B cell (primary cell): ENCODE measurements at regions not wholly inside any gene's neighbourhood (a gene's known extent, or its start where the extent isn't known, plus 50 kb on each side); places are given as distances from the start of the nearest gene placed in this dataset.
A peak's percentile ranks its signal among the peaks of the same experiment; 100 is the strongest.

ENCODE experiments used
- ATAC-seq: fragments of 200-7000 bp; cut with Tn5 transposase; one replicate; pipeline ENCODE4 v1.10.0; 2021; ENCODE audit warnings: low read depth, mild to moderate bottlenecking, moderate number of reproducible peaks, moderate library complexity
- CTCF ChIA-PET: fragments of 350-600 bp; sonication (Branson Sonifier 250); formaldehyde crosslinking; loops from one replicate; lab custom pipeline; 2021; ENCODE audit warnings: antibody characterized with exemption, inconsistent platforms; lab: Charles Lee
- POLR2A ChIA-PET: fragments of 350-600 bp; sonication (Branson Sonifier 250); formaldehyde crosslinking; loops from one replicate; lab custom pipeline; 2021; ENCODE audit warnings: antibody characterized with exemption; lab: Charles Lee
- DNase-seq: peaks from one replicate; pipeline ENCODE4 v3.0.0; 2013
- H2AFZ ChIP-seq: 2 replicates; pipeline ENCODE4 v1.6.1; 2012; ENCODE audit warnings: mild to moderate bottlenecking, low read depth, low read length; ENCODE audit not compliant: insufficient read depth, poor library complexity, severe bottlenecking
- H3K27ac ChIP-seq, 2 donors: 1 replicate in 1 of 2; 2 replicates in 1 of 2; pipeline ENCODE4 v1.5.1; 2012 to 2013; ENCODE audit warnings: low read length in 2 of 2, mild to moderate bottlenecking in 2 of 2, moderate library complexity in 1 of 2
- H3K27me3 ChIP-seq, 4 experiments: fragments of 200-600 bp in 1 of 4; sonication (generic) in 1 of 4; replicated peaks in 1 of 4; 1 replicate in 2 of 4; 2 replicates in 2 of 4; pipeline versions ENCODE4 v1.6.1 to v1.7.0; 2013 to 2016; ENCODE audit warnings: low read length in 3 of 4, mild to moderate bottlenecking in 2 of 4, mixed read lengths in 1 of 4, moderate library complexity in 1 of 4; ENCODE audit not compliant: insufficient read depth in 4 of 4, control insufficient read depth in 3 of 4; ENCODE audit errors: control extremely low read depth in 1 of 4
- H3K36me3 ChIP-seq, 2 experiments: replicated peaks in 1 of 2; 1 replicate in 1 of 2; 2 replicates in 1 of 2; pipeline versions ENCODE4 v1.6.1 to v1.7.1; 2013; ENCODE audit warnings: low read length in 1 of 2; ENCODE audit not compliant: insufficient read depth in 2 of 2, control insufficient read depth in 1 of 2; ENCODE audit errors: control extremely low read depth in 1 of 2, extremely low read depth in 1 of 2
- H3K4me1 ChIP-seq, 2 donors: fragments of 200-600 bp in 1 of 2; sonication (generic) in 1 of 2; 1 replicate in 1 of 2; 2 replicates in 1 of 2; pipeline versions ENCODE4 v1.5.1 to v1.6.1; 2013 to 2017; ENCODE audit warnings: low read length in 2 of 2; ENCODE audit not compliant: control insufficient read depth in 2 of 2, insufficient read depth in 2 of 2
- H3K4me2 ChIP-seq: replicated peaks from 2 replicates; pipeline ENCODE3; 2012; ENCODE audit warnings: mild to moderate bottlenecking, low read depth, low read length; ENCODE audit not compliant: poor library complexity, severe bottlenecking
- H3K4me3 ChIP-seq, 5 experiments: fragments of 200-600 bp in 1 of 5; sonication (generic) in 1 of 5; 1 replicate in 3 of 5; 2 replicates in 2 of 5; pipeline versions ENCODE4 v1.5.1 to v1.7.0; 2011 to 2016; ENCODE audit warnings: low read length in 4 of 5, mild to moderate bottlenecking in 4 of 5, low read depth in 2 of 5, control low read depth in 1 of 5, moderate library complexity in 1 of 5; ENCODE audit not compliant: insufficient read depth in 1 of 5; ENCODE audit errors: control extremely low read depth in 1 of 5, extremely low read depth in 1 of 5
- H3K79me2 ChIP-seq: fragments of 200-600 bp; sonication (generic); one replicate; pipeline ENCODE4 v1.6.0; 2016; ENCODE audit warnings: low read length; ENCODE audit not compliant: control insufficient read depth, insufficient read depth
- H3K9ac ChIP-seq: fragments of 200-600 bp; sonication (generic); 2 replicates; pipeline ENCODE4 v1.6.1; 2017; ENCODE audit warnings: mild to moderate bottlenecking, low read length, moderate library complexity
- H3K9me3 ChIP-seq, 3 donors: one replicate each; pipeline versions ENCODE4 v1.6.1 to v1.7.1; 2013; ENCODE audit warnings: low read length in 2 of 3; ENCODE audit not compliant: control insufficient read depth in 2 of 3, insufficient read depth in 1 of 3; ENCODE audit errors: control extremely low read depth in 1 of 3
- H4K20me1 ChIP-seq: 2 replicates; pipeline ENCODE4 v1.6.0; 2012; ENCODE audit warnings: mild to moderate bottlenecking, low read length; ENCODE audit not compliant: insufficient read depth, control insufficient read depth, poor library complexity, severe bottlenecking
- H3K27ac Mint-ChIP-seq: one replicate; pipeline ENCODE4 v1.8.0; 2021; ENCODE audit warnings: mixed read lengths
- H3K27me3 Mint-ChIP-seq: one replicate; pipeline ENCODE4 v1.8.0; 2021; ENCODE audit warnings: mixed read lengths
- H3K4me1 Mint-ChIP-seq: one replicate; pipeline ENCODE4 v1.8.0; 2021; ENCODE audit warnings: mixed read lengths
- H3K4me3 Mint-ChIP-seq: one replicate; pipeline ENCODE4 v1.8.0; 2021; ENCODE audit warnings: mixed read lengths
- H3K9me3 Mint-ChIP-seq: one replicate; pipeline ENCODE4 v1.8.0; 2022; ENCODE audit warnings: mixed read lengths; ENCODE audit not compliant: insufficient read depth
- CTCF ChIP-seq: fragments of 200-600 bp; IDR thresholded peaks from one replicate; pipeline ENCODE4 v1.8.0; 2022; ENCODE audit warnings: antibody characterized with exemption, mild to moderate bottlenecking
- EZH2 ChIP-seq: IDR thresholded peaks from 2 replicates; pipeline ENCODE4 v1.6.1; 2012; ENCODE audit warnings: borderline replicate concordance, low read depth, mild to moderate bottlenecking, moderate library complexity, low read length; ENCODE audit not compliant: insufficient read depth, poor library complexity, severe bottlenecking
- WGBS: methylation state at CpG from one replicate; pipeline ENCODE4 v1.1.5; 2013; ENCODE audit warnings: missing lambda C conversion rate; ENCODE audit not compliant: insufficient coverage; 5-methylcytosine and 5-hydroxymethylcytosine counted together
- intact Hi-C: fragments of 100-400 bp; cut with micrococcal nuclease; formaldehyde crosslinking; loops from one replicate; pipeline ENCODE4 v1.10.0; 2022

DNA sequence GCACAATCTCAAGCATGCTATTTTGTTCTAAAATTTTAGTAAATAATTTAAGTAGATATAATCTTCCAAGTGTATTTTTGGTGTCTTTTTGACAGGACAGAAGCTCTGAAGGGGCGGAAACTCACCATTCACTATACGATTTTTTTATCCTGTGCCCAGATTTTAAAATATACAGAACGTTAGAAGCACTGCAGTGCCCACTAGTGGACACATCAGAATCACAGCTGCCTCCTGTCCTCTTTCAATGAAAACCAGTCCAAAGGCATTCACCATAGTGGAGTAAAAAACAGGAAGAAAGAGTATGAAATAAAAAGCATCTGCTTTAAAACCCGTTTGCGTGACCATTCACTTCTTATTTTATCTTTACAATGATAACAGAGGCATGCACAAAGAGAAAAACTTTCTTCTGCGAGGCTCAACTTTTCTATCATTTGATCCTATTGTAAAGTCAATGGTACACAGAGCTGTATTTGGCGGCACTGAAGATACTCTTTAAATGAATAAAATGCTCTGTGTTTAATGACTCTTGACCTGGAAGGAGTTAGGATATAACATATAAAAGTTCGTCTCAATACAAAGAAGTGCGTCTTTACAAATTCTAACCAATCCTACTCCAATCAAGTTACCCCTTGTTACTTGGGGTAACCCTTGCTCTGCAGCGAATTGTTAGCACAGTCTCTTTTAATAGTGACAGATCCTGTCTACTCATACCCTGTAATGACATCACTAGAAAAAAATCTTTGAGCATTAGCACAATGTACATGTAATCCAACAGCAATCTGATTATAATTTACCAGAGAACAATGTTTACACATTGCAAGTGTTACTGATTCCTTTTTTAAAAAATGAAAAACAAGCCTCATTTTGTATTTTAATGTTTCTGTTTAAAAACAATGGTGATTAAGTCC lies 339.8 kb upstream of the PSMD7 start:
- DNase-seq, result peak; percentile 40
- H3K79me2 ChIP-seq, result no peaks in the 10 kb centered on the region
- ChIA-PET CTCF (interaction anchor here (1.1 to 2.3 kb wide), 5 partner anchors 13 to 1832 kb away, joined by 3 to 8 read pairs (median 6); no protein-coding TSS in a partner anchor), POLR2A (no interaction called here)
- no peak overlapping the region for H3K4me3 ChIP-seq
- H3K9ac ChIP-seq, result no peak overlapping the region
- no peaks in the 10 kb centered on the region for H3K9me3 Mint-ChIP-seq
- no peak overlapping the region for H3K4me3 Mint-ChIP-seq
- H3K4me1 Mint-ChIP-seq, result no peaks in the 10 kb centered on the region
- H3K4me2 ChIP-seq, result no peak overlapping the region
- no peak overlapping the region for H2AFZ ChIP-seq
- ATAC-seq, result no peak
- H3K27me3 ChIP-seq, result no peaks in the 10 kb centered on the region
- no peak overlapping the region for H3K27ac ChIP-seq
- WGBS, result 38% methylated on average over 3 of the region's 10 CpGs
- no peak overlapping the region for H3K27ac Mint-ChIP-seq
- H3K9me3 ChIP-seq, result no peaks in the 10 kb centered on the region
- no peaks in the 10 kb centered on the region for H3K4me1 ChIP-seq
- TF ChIP-seq CTCF, result peak; percentile 77
- TF ChIP-seq EZH2, result no peak
- H3K36me3 ChIP-seq, result no peaks in the 10 kb centered on the region
- H4K20me1 ChIP-seq, result no peaks in the 10 kb centered on the region
- intact Hi-C loops, result no loop called here
- peaks cover 7% of the 10 kb centered on the region for H3K27me3 Mint-ChIP-seq

DNA sequence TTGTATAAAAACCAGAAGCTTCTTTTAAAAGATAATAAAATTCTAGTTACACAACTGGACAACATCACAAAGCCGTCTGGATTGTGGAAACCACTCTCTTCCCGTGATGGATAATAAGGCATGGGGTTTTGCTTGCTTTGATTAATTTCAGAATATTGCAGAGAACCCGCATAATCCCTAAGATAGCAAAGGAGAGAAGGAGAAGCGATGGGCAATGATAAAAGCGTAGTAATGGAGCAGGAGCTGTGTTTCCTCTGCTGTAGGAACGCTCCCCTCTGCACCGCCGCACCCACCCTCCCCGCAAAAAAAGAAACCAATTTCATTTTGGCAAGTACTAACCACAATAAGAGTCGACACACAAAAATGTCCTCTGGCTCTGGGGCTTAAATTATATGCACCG lies 340.9 kb upstream of the PSMD7 start:
- Histone ChIP-seq H3K9ac (no peak overlapping the region), H3K79me2 (no peaks in the 10 kb centered on the region), H3K4me1 (no peaks in the 10 kb centered on the region), H3K4me3 (no peak overlapping the region), H4K20me1 (no peaks in the 10 kb centered on the region), H3K27me3 (no peaks in the 10 kb centered on the region), H3K36me3 (no peaks in the 10 kb centered on the region), H3K9me3 (no peaks in the 10 kb centered on the region), H3K4me2 (no peak overlapping the region), H2AFZ (no peak overlapping the region), H3K27ac (no peak overlapping the region)
- POLR2A ChIA-PET, result no interaction called here
- Mint-ChIP-seq H3K27me3 (peaks cover 7% of the 10 kb centered on the region), H3K4me1 (no peaks in the 10 kb centered on the region), H3K27ac (no peak overlapping the region), H3K9me3 (no peaks in the 10 kb centered on the region), H3K4me3 (no peak overlapping the region)
- TF ChIP-seq EZH2 (no peak), CTCF (no peak)
- CTCF ChIA-PET, result interaction anchor here (0.6 to 2.3 kb wide), 4 partner anchors 1122 to 1828 kb away, joined by 3 to 5 read pairs (median 3); no protein-coding TSS in a partner anchor
- ATAC-seq (no peak), DNase-seq (no peak)
- intact Hi-C loops, result no loop called here
- WGBS, result 94% methylated on average over 7 of the region's 11 CpGs
